ENCODE measurements at regions not wholly inside any gene's neighbourhood (a gene's known extent, or its start where the extent isn't known, plus 50 kb on each side); places are given as distances from the start of the nearest gene placed in this dataset.

DNA sequence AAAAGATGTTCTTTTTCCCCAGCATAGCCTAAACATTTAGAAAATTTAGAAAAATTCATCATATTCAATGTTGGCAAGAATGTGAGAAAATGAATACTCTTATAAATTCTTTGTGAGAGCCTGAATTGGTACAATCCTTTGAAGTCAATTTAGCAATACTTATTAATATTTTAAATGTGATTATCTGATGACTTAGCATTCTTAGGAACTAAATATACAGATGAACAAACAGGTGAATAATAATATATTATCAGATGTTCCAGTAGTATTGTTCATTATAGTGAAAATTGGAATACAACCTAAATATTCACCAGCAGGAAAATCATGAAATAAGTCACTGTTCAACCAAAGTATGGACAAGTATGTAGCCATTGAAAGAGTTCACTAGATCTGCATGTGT is 55.5 kb upstream of the MEIS1 start (continued):
- TF ChIP-seq, protein P1, sequence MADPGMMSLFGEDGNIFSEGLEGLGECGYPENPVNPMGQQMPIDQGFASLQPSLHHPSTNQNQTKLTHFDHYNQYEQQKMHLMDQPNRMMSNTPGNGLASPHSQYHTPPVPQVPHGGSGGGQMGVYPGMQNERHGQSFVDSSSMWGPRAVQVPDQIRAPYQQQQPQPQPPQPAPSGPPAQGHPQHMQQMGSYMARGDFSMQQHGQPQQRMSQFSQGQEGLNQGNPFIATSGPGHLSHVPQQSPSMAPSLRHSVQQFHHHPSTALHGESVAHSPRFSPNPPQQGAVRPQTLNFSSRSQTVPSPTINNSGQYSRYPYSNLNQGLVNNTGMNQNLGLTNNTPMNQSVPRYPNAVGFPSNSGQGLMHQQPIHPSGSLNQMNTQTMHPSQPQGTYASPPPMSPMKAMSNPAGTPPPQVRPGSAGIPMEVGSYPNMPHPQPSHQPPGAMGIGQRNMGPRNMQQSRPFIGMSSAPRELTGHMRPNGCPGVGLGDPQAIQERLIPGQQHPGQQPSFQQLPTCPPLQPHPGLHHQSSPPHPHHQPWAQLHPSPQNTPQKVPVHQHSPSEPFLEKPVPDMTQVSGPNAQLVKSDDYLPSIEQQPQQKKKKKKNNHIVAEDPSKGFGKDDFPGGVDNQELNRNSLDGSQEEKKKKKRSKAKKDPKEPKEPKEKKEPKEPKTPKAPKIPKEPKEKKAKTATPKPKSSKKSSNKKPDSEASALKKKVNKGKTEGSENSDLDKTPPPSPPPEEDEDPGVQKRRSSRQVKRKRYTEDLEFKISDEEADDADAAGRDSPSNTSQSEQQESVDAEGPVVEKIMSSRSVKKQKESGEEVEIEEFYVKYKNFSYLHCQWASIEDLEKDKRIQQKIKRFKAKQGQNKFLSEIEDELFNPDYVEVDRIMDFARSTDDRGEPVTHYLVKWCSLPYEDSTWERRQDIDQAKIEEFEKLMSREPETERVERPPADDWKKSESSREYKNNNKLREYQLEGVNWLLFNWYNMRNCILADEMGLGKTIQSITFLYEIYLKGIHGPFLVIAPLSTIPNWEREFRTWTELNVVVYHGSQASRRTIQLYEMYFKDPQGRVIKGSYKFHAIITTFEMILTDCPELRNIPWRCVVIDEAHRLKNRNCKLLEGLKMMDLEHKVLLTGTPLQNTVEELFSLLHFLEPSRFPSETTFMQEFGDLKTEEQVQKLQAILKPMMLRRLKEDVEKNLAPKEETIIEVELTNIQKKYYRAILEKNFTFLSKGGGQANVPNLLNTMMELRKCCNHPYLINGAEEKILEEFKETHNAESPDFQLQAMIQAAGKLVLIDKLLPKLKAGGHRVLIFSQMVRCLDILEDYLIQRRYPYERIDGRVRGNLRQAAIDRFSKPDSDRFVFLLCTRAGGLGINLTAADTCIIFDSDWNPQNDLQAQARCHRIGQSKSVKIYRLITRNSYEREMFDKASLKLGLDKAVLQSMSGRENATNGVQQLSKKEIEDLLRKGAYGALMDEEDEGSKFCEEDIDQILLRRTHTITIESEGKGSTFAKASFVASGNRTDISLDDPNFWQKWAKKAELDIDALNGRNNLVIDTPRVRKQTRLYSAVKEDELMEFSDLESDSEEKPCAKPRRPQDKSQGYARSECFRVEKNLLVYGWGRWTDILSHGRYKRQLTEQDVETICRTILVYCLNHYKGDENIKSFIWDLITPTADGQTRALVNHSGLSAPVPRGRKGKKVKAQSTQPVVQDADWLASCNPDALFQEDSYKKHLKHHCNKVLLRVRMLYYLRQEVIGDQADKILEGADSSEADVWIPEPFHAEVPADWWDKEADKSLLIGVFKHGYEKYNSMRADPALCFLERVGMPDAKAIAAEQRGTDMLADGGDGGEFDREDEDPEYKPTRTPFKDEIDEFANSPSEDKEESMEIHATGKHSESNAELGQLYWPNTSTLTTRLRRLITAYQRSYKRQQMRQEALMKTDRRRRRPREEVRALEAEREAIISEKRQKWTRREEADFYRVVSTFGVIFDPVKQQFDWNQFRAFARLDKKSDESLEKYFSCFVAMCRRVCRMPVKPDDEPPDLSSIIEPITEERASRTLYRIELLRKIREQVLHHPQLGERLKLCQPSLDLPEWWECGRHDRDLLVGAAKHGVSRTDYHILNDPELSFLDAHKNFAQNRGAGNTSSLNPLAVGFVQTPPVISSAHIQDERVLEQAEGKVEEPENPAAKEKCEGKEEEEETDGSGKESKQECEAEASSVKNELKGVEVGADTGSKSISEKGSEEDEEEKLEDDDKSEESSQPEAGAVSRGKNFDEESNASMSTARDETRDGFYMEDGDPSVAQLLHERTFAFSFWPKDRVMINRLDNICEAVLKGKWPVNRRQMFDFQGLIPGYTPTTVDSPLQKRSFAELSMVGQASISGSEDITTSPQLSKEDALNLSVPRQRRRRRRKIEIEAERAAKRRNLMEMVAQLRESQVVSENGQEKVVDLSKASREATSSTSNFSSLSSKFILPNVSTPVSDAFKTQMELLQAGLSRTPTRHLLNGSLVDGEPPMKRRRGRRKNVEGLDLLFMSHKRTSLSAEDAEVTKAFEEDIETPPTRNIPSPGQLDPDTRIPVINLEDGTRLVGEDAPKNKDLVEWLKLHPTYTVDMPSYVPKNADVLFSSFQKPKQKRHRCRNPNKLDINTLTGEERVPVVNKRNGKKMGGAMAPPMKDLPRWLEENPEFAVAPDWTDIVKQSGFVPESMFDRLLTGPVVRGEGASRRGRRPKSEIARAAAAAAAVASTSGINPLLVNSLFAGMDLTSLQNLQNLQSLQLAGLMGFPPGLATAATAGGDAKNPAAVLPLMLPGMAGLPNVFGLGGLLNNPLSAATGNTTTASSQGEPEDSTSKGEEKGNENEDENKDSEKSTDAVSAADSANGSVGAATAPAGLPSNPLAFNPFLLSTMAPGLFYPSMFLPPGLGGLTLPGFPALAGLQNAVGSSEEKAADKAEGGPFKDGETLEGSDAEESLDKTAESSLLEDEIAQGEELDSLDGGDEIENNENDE (IDR thresholded peaks at IDR 0.05; ENCODE audit: insufficient replicate concordance, low read length): no peak
- TF ChIP-seq EGR1 (IDR thresholded peaks at IDR 0.05; ENCODE audit: borderline replicate concordance, low read depth, low read length): no peak
- TF ChIP-seq JUND (IDR thresholded peaks at IDR 0.05; ENCODE audit: low read length): no peak
- TF ChIP-seq RFX5 (IDR thresholded peaks at IDR 0.05; ENCODE audit: borderline replicate concordance, low read depth, low read length): no peak
- TF ChIP-seq YY1 (IDR thresholded peaks at IDR 0.05; ENCODE audit: low read depth, low read length): no peak
- TF ChIP-seq, protein P2, sequence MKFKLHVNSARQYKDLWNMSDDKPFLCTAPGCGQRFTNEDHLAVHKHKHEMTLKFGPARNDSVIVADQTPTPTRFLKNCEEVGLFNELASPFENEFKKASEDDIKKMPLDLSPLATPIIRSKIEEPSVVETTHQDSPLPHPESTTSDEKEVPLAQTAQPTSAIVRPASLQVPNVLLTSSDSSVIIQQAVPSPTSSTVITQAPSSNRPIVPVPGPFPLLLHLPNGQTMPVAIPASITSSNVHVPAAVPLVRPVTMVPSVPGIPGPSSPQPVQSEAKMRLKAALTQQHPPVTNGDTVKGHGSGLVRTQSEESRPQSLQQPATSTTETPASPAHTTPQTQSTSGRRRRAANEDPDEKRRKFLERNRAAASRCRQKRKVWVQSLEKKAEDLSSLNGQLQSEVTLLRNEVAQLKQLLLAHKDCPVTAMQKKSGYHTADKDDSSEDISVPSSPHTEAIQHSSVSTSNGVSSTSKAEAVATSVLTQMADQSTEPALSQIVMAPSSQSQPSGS (IDR thresholded peaks at IDR 0.05; ENCODE audit: low read length): no peak
- no peak for TF ChIP-seq POLR2A (IDR thresholded peaks at IDR 0.05; ENCODE audit: control extremely low read depth in 1 of 2, low read depth in 2 of 2, low read length in 2 of 2)
- TF ChIP-seq EZH2 (IDR thresholded peaks at IDR 0.05; ENCODE audit: low read depth, low read length, severe bottlenecking): no peak
- no peak for TF ChIP-seq RNF2 (IDR thresholded peaks at IDR 0.05; ENCODE audit: borderline replicate concordance, low read depth, low read length, missing control alignments, poor library complexity, severe bottlenecking)
- TF ChIP-seq GTF2F1 (IDR thresholded peaks at IDR 0.05; ENCODE audit: borderline replicate concordance, low read depth, low read length): no peak
- no peak for TF ChIP-seq SP2 (IDR thresholded peaks at IDR 0.05; ENCODE audit: low read length)
